ENCODE measurements at regions not wholly inside any gene's neighbourhood (a gene's known extent, or its start where the extent isn't known, plus 50 kb on each side); places are given as distances from the start of the nearest gene placed in this dataset.

DNA sequence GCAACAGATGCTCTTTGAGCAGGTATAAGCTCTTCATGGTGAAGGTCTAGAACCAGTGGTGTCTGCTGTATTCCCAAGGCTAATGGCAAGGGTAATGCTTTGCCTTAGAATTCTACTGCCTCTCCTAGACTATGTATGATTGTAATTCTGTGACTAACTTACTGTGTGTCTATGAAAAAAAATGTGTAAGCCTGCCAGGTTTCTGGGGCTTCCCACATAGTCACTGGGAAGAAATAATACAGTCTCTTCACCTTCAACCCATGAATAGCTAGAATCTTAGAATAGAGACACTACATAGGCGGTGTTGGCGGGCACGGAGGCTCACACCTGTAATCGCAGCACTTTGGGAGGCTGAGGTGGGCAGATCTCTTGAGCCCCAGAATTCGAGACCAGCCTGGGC, 84.1 kb downstream of the C11orf91 start:
- Histone ChIP-seq H3K4me3 (no peak overlapping the region), H3K27me3 (no peaks in the 10 kb centered on the region), H3K27ac (no peak overlapping the region), H3K9me3 (no peaks in the 10 kb centered on the region), H3K4me1 (no peaks in the 10 kb centered on the region), H3K36me3 (no peaks in the 10 kb centered on the region)
- 90% methylated on average over 1 of the region's 5 CpGs for WGBS
- DNase-seq (ENCODE audit: low spot score in 2 of 2), result no peak
- TF ChIP-seq EP300 (IDR thresholded peaks at IDR 0.05), result no peak
- TF ChIP-seq POLR2A (IDR thresholded peaks at IDR 0.05), result no peak
- TF ChIP-seq POLR2AphosphoS5 (IDR thresholded peaks at IDR 0.05), result no peak
- TF ChIP-seq, protein P1, sequence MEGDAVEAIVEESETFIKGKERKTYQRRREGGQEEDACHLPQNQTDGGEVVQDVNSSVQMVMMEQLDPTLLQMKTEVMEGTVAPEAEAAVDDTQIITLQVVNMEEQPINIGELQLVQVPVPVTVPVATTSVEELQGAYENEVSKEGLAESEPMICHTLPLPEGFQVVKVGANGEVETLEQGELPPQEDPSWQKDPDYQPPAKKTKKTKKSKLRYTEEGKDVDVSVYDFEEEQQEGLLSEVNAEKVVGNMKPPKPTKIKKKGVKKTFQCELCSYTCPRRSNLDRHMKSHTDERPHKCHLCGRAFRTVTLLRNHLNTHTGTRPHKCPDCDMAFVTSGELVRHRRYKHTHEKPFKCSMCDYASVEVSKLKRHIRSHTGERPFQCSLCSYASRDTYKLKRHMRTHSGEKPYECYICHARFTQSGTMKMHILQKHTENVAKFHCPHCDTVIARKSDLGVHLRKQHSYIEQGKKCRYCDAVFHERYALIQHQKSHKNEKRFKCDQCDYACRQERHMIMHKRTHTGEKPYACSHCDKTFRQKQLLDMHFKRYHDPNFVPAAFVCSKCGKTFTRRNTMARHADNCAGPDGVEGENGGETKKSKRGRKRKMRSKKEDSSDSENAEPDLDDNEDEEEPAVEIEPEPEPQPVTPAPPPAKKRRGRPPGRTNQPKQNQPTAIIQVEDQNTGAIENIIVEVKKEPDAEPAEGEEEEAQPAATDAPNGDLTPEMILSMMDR (IDR thresholded peaks at IDR 0.05), result no peak

DNA sequence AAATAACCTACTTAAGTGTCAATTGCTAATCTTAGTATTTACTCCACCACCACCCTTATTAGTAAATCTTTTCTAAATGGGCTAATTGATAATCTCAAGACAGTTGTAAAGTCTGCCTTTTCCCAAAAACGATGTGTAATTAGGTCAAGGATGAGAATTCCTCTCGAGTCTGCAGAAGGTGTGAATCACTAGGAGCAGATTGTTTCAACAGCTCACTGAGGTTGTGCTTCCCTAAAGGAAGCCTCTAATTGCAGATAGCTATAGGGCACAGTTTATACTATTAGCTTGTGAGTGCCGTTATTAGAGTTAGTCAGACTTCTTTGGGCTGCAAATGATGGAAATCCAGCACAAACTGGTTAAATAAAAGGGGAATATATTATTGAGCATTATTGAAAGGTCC, 84.9 kb downstream of the C11orf91 start:
- Histone ChIP-seq H3K4me3 (no peak overlapping the region), H3K27ac (no peak overlapping the region), H3K9me3 (no peaks in the 10 kb centered on the region), H3K36me3 (no peaks in the 10 kb centered on the region), H3K27me3 (no peaks in the 10 kb centered on the region), H3K4me1 (no peaks in the 10 kb centered on the region)
- 49% methylated on average over 3 of the region's 3 CpGs for WGBS
- TF ChIP-seq EP300 (IDR thresholded peaks at IDR 0.05), result no peak
- TF ChIP-seq, protein P1 (IDR thresholded peaks at IDR 0.05), result no peak
- TF ChIP-seq POLR2A (IDR thresholded peaks at IDR 0.05), result no peak
- no peak for TF ChIP-seq POLR2AphosphoS5 (IDR thresholded peaks at IDR 0.05)
- DNase-seq (ENCODE audit: low spot score in 2 of 2), result no peak

DNA sequence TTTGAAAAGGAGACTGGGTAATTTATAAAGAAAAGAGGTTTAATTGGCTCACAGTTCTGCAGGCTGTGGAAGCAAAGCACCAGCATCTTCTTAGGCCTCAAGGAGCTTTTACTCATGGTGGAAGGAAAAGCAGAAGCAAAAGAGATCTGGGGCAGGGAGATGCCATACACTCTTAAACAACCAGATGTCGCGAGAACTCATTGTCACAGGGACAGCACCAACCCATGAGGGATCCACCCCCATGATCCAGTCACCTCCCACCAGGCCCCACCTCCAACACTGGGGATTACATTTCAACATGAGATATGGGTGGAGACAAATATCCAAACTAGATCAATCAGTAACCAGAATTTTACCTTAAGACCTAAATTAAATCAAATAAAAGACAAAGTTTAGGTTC, 87.2 kb downstream of the C11orf91 start:
- H3K27me3 ChIP-seq, result no peaks in the 10 kb centered on the region
- no peaks in the 10 kb centered on the region for H3K36me3 ChIP-seq
- TF ChIP-seq POLR2AphosphoS5 (IDR thresholded peaks at IDR 0.05) (no peak), POLR2A (IDR thresholded peaks at IDR 0.05) (no peak), EP300 (IDR thresholded peaks at IDR 0.05) (no peak)
- TF ChIP-seq, protein P1 (IDR thresholded peaks at IDR 0.05), result no peak

DNA sequence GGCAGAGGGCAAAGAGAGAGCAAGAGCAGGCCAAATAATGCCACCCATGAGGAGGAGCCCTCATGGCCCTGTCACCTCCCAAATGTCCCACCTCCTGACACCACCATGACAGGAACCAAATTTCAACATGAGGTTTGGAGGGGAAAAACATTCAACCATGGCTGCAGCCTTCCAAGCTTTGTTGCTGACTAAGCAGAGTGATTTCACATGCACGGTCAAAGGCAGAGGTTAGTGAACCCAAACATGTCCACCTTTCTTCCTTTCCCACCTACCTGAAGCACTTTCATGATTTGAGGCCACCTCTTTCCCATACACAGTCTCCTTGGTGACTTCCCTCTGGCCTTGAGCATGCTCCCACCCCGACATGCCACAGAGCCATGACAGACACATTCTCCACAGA, 89.7 kb downstream of the C11orf91 start:
- TF ChIP-seq POLR2AphosphoS5 (IDR thresholded peaks at IDR 0.05) (no peak), EP300 (IDR thresholded peaks at IDR 0.05) (no peak), POLR2A (IDR thresholded peaks at IDR 0.05) (no peak)
- TF ChIP-seq, protein P1 (IDR thresholded peaks at IDR 0.05), result no peak
- WGBS, result 80% methylated on average over 2 of the region's 2 CpGs
- Histone ChIP-seq H3K27ac (no peak overlapping the region), H3K27me3 (no peaks in the 10 kb centered on the region), H3K36me3 (no peaks in the 10 kb centered on the region), H3K9me3 (no peaks in the 10 kb centered on the region), H3K4me3 (no peak overlapping the region), H3K4me1 (no peaks in the 10 kb centered on the region)
- no peak for DNase-seq (ENCODE audit: low spot score in 2 of 2)

More for the DNA sequence above, 87.2 kb downstream of the C11orf91 start:
- no peak overlapping the region for H3K27ac ChIP-seq
- 97% methylated on average over 2 of the region's 2 CpGs for WGBS
- no peak for DNase-seq (ENCODE audit: low spot score in 2 of 2)
- no peak overlapping the region for H3K4me3 ChIP-seq
- no peaks in the 10 kb centered on the region for H3K4me1 ChIP-seq
- no peaks in the 10 kb centered on the region for H3K9me3 ChIP-seq

DNA sequence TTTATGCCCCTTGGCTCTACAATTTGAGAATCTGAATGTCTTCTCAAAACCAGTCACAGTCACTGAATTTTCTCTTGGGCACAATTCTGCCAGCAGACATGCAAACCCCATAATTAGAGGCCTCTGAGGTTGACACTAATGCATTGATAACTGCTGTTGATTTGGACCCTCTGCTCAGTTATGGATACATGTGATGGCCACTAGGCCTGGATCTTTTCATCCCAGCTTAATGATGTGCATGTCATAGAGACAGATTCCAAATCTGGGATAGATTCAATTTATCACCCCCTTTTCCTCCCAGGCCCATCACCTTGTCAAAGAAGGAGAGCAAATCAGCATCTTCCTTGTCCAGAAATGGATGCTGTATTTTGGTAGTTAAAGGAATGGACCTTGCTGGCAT, 92.2 kb downstream of the C11orf91 start:
- no peaks in the 10 kb centered on the region for H3K27me3 ChIP-seq
- H3K9me3 ChIP-seq, result no peaks in the 10 kb centered on the region
- no peak overlapping the region for H3K4me3 ChIP-seq
- no peak for DNase-seq (ENCODE audit: low spot score in 2 of 2)
- no peaks in the 10 kb centered on the region for H3K4me1 ChIP-seq
- no peak overlapping the region for H3K27ac ChIP-seq
- TF ChIP-seq POLR2AphosphoS5 (IDR thresholded peaks at IDR 0.05), result no peak
- TF ChIP-seq, protein P1 (IDR thresholded peaks at IDR 0.05), result no peak
- TF ChIP-seq EP300 (IDR thresholded peaks at IDR 0.05), result no peak
- no peak for TF ChIP-seq POLR2A (IDR thresholded peaks at IDR 0.05)
- H3K36me3 ChIP-seq, result no peaks in the 10 kb centered on the region

All from suprapubic skin (tissue), 4 donors.